AG09309 (cell line): ENCODE measurements at regions not wholly inside any gene's neighbourhood (a gene's known extent, or its start where the extent isn't known, plus 50 kb on each side); places are given as distances from the start of the nearest gene placed in this dataset.

Source experiments
- DNase-seq: peaks from one replicate; pipeline ENCODE4 v3.0.0-alpha.2; 2010; ENCODE audit warnings: low read depth
- H3K4me3 ChIP-seq: 2 replicates; pipeline ENCODE4 v1.5.1; 2011; ENCODE audit warnings: mild to moderate bottlenecking, low read depth, low read length, moderate library complexity; ENCODE audit not compliant: control insufficient read depth
- TF ChIP-seq, protein P1 (sequence below): IDR thresholded peaks from 2 replicates; pipeline ENCODE4 v1.5.1; 2011; ENCODE audit warnings: mild to moderate bottlenecking, low read depth, low read length, inconsistent platforms; ENCODE audit not compliant: insufficient read depth, control insufficient read depth; ENCODE audit errors: missing control alignments

DNA sequence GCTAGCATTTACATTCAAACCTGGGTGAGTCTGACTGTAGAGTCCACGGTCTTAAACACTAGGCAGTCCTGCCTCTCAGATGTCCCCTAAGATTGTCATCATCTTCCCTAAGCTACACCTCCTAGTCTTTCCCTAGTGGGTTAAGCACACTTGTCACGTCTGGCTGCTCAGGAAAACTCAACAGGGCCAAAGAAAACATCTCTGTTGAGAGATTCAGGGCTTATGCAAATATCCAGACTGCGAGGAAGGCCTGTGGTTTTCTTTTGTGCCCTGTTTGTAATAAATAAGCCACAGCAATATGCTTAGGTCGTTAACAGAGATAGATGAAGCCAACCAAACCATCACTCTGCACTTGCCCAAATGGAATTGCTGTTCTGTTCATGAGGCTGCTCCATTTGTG lies 472.6 kb upstream of the DEPDC1 start:
- DNase-seq, result no peak
- no peak overlapping the region for H3K4me3 ChIP-seq
- TF ChIP-seq, protein P1, sequence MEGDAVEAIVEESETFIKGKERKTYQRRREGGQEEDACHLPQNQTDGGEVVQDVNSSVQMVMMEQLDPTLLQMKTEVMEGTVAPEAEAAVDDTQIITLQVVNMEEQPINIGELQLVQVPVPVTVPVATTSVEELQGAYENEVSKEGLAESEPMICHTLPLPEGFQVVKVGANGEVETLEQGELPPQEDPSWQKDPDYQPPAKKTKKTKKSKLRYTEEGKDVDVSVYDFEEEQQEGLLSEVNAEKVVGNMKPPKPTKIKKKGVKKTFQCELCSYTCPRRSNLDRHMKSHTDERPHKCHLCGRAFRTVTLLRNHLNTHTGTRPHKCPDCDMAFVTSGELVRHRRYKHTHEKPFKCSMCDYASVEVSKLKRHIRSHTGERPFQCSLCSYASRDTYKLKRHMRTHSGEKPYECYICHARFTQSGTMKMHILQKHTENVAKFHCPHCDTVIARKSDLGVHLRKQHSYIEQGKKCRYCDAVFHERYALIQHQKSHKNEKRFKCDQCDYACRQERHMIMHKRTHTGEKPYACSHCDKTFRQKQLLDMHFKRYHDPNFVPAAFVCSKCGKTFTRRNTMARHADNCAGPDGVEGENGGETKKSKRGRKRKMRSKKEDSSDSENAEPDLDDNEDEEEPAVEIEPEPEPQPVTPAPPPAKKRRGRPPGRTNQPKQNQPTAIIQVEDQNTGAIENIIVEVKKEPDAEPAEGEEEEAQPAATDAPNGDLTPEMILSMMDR, result no peak

- TF ChIP-seq, protein P1, result no peak
- H3K4me3 ChIP-seq, result no peak overlapping the region
- no peak for DNase-seq
These were observed 473.7 kb upstream of the DEPDC1 start for GRCh38 chr1:68970571-68970970.

- TF ChIP-seq, protein P1, result no peak
- no peak for DNase-seq
- no peak overlapping the region for H3K4me3 ChIP-seq
These were observed 476.8 kb upstream of the DEPDC1 start for GRCh38 chr1:68973459-68974244.

GRCh38 chr1:68974447-68974846 lies 477.6 kb upstream of the DEPDC1 start:
- TF ChIP-seq, protein P1, result no peak
- no peak overlapping the region for H3K4me3 ChIP-seq
- no peak for DNase-seq

- no peak overlapping the region for H3K4me3 ChIP-seq
- DNase-seq, result no peak
- TF ChIP-seq, protein P1, result no peak
These were observed 478.5 kb upstream of the DEPDC1 start for GRCh38 chr1:68975212-68975933.

DNA sequence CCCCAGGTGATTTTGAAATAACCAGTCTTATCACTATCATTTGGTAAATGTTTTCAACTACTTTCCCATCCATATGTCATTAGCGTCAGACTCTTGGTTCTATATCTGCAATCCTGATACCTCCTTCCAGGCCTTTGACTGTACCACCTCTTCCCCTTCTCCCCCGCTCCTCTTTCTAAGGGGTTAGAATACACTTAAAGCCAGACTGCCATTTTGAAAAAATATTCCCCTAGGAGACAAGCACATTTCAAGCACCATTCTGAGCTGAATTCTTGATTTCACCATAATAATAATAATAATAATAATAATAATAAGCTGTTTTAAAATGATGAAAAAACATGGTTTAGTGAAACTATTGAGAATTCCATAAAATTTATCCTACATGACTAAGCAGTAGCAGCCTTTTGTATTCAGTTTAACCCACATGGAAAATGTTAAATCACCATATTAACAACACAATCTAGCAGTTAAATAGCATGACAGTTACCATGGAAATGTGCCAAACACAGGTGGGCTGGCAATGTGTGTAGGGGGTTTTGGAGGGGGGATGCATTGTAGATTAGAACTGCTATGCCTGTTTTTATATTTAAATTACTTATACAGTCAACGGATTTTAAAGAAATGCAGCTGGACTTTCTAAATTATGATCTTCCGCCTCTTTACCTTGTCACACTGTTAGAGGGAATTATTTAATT lies 480.2 kb upstream of the DEPDC1 start:
- TF ChIP-seq, protein P1, result no peak
- no peak overlapping the region for H3K4me3 ChIP-seq
- no peak for DNase-seq
